ENCODE measurements at regions not wholly inside any gene's neighbourhood (a gene's known extent, or its start where the extent isn't known, plus 50 kb on each side); places are given as distances from the start of the nearest gene placed in this dataset.

DNA sequence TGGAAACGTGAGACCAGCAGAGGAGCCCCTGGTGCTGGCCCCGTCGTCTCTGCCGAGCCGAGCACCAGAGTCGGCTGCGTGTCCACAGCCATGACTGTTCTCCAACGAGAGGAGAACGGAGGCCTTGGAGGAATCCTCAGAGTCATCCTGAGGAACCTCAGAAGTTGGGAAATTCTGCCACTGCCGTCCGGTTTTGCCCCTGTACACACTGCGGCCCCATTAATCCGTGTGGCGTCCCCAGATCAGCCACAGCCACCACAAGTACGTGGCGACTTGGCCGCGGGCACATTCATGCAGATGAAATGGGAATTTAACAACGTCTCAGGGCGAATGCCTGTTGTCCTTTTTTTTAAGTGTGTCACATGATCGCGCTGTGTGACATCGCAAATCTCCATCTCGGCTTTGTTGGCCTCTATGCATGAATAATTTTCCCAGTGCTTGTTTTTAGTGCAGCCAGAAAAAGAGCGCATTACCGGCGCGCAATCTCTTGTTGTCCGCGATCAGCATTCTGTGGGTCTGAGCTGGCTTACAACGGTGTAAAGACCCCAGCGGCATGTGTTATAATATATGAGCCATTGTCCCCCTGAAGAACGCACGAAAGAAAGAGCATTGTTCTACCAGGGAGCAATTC lies 323.0 kb upstream of the IRX4 start:
- peaks cover 85% of the 10 kb centered on the region for H3K27me3 ChIP-seq (ENCODE audit: insufficient read depth, low read depth, low read length)
- TF ChIP-seq, protein P1, sequence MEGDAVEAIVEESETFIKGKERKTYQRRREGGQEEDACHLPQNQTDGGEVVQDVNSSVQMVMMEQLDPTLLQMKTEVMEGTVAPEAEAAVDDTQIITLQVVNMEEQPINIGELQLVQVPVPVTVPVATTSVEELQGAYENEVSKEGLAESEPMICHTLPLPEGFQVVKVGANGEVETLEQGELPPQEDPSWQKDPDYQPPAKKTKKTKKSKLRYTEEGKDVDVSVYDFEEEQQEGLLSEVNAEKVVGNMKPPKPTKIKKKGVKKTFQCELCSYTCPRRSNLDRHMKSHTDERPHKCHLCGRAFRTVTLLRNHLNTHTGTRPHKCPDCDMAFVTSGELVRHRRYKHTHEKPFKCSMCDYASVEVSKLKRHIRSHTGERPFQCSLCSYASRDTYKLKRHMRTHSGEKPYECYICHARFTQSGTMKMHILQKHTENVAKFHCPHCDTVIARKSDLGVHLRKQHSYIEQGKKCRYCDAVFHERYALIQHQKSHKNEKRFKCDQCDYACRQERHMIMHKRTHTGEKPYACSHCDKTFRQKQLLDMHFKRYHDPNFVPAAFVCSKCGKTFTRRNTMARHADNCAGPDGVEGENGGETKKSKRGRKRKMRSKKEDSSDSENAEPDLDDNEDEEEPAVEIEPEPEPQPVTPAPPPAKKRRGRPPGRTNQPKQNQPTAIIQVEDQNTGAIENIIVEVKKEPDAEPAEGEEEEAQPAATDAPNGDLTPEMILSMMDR (IDR thresholded peaks at IDR 0.05; ENCODE audit: poor library complexity, severe bottlenecking) = no peak
- no peak overlapping the region for H3K9ac ChIP-seq (ENCODE audit: low read length)
- H3K4me3 ChIP-seq (ENCODE audit: low read length) = no peak overlapping the region
- H3K9me2 ChIP-seq (ENCODE audit: insufficient read depth, low read length) = no peaks in the 10 kb centered on the region
- H3K36me3 ChIP-seq (ENCODE audit: insufficient read depth, low read length) = no peaks in the 10 kb centered on the region
- no peak overlapping the region for H2AFZ ChIP-seq (ENCODE audit: low read depth, low read length)
- no peaks in the 10 kb centered on the region for H3K9me3 ChIP-seq (ENCODE audit: low read length)
- no peaks in the 10 kb centered on the region for H3F3A ChIP-seq (ENCODE audit: insufficient read depth, low read length, poor library complexity, severe bottlenecking)
- no peaks in the 10 kb centered on the region for H4K20me1 ChIP-seq (ENCODE audit: insufficient read depth)
- no peak overlapping the region for H3K4me2 ChIP-seq (ENCODE audit: low read length)
- no peak overlapping the region for H3K27ac ChIP-seq (ENCODE audit: low read length)
- no peaks in the 10 kb centered on the region for H3K79me2 ChIP-seq (replicated peaks; ENCODE audit: insufficient read depth, low read length)

DNA sequence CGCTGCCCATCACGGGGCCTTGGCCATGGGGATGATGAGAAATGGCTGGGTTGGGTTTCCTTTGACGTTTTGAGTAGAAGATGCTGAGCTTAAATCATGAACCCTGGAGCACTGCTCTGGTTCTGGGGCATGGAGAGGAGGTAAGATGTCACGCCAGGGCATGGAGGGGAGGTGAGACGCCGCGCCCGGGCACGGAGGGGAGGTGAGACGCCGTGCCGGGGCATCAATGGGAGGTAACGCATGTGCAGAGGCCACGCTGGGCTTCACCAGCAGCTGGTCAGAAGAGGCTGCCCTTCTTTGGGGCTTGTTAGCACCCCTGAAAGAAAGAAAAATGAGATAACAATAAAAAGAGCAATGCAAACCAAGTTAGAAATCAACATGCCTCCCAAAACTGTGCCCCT lies 322.5 kb upstream of the IRX4 start:
- no peak for TF ChIP-seq POLR2AphosphoS5 (IDR thresholded peaks at IDR 0.05)
- no peak for TF ChIP-seq EP300 (conservative IDR thresholded peaks at IDR 0.05; ENCODE audit: poor library complexity, severe bottlenecking)
- TF ChIP-seq EZH2 (IDR thresholded peaks at IDR 0.05; ENCODE audit: borderline replicate concordance, insufficient read depth, low read length, poor library complexity, severe bottlenecking) = no peak
- no peak for TF ChIP-seq TAF1 (IDR thresholded peaks at IDR 0.05; ENCODE audit: low read depth)
- no peak for TF ChIP-seq RAD21 (conservative IDR thresholded peaks at IDR 0.05)
- no peak for TF ChIP-seq MXI1 (conservative IDR thresholded peaks at IDR 0.05; ENCODE audit: poor library complexity, severe bottlenecking)
- TF ChIP-seq, protein P1 (IDR thresholded peaks at IDR 0.05; ENCODE audit: poor library complexity, severe bottlenecking) = no peak
- no peak for TF ChIP-seq SMC3 (conservative IDR thresholded peaks at IDR 0.05; ENCODE audit: poor library complexity)
- no peak for TF ChIP-seq REST (IDR thresholded peaks at IDR 0.05; ENCODE audit: borderline replicate concordance)
- no peak overlapping the region for H3K4me2 ChIP-seq (ENCODE audit: low read length)
- no peaks in the 10 kb centered on the region for H3K9me2 ChIP-seq (ENCODE audit: insufficient read depth, low read length)
- H3F3A ChIP-seq (ENCODE audit: insufficient read depth, low read length, poor library complexity, severe bottlenecking) = no peaks in the 10 kb centered on the region
- H3K4me3 ChIP-seq (ENCODE audit: low read length) = no peak overlapping the region
- H3K27me3 ChIP-seq (ENCODE audit: insufficient read depth, low read depth, low read length) = peaks cover 85% of the 10 kb centered on the region
- H3K79me2 ChIP-seq (replicated peaks; ENCODE audit: insufficient read depth, low read length) = no peaks in the 10 kb centered on the region
- H2AFZ ChIP-seq (ENCODE audit: low read depth, low read length) = no peak overlapping the region
- H3K36me3 ChIP-seq (ENCODE audit: insufficient read depth, low read length) = no peaks in the 10 kb centered on the region
- H3K27ac ChIP-seq (ENCODE audit: low read length) = no peak overlapping the region
- no peaks in the 10 kb centered on the region for H4K20me1 ChIP-seq (ENCODE audit: insufficient read depth)
- no peak overlapping the region for H3K9ac ChIP-seq (ENCODE audit: low read length)
- no peaks in the 10 kb centered on the region for H3K9me3 ChIP-seq (ENCODE audit: low read length)

Measured in neural cell (in vitro differentiated cells).